Activated T-cell treated with anti-CD3 and anti-CD28 coated beads for 1 hour (primary cell): ENCODE measurements at regions not wholly inside any gene's neighbourhood (a gene's known extent, or its start where the extent isn't known, plus 50 kb on each side); places are given as distances from the start of the nearest gene placed in this dataset.

Source experiments
- DNase-seq: peaks from one replicate; pipeline ENCODE4 v3.0.0-alpha.2; 2020; ENCODE audit warnings: low read depth

GRCh38 chr17:72342627-72343527 lies 222.1 kb downstream of the SOX9 start:
- no peak for DNase-seq

GRCh38 chr17:72343911-72344310 lies 223.1 kb downstream of the SOX9 start:
- DNase-seq = no peak

GRCh38 chr17:72344613-72345012 lies 223.8 kb downstream of the SOX9 start:
- no peak for DNase-seq

GRCh38 chr17:72345088-72345487 lies 224.3 kb downstream of the SOX9 start:
- DNase-seq = no peak

- no peak for DNase-seq
These were observed 224.7 kb downstream of the SOX9 start for GRCh38 chr17:72345536-72345935.

- DNase-seq = no peak
These were observed 225.5 kb downstream of the SOX9 start for GRCh38 chr17:72346306-72346705.

GRCh38 chr17:72349011-72349410 lies 228.2 kb downstream of the SOX9 start:
- no peak for DNase-seq

- no peak for DNase-seq
These were observed 228.7 kb downstream of the SOX9 start for GRCh38 chr17:72349491-72349995.

GRCh38 chr17:72350073-72350472 lies 229.3 kb downstream of the SOX9 start:
- DNase-seq = no peak

- DNase-seq = no peak
These were observed 230.5 kb downstream of the SOX9 start for GRCh38 chr17:72351365-72351764.

- no peak for DNase-seq
These were observed 231.1 kb downstream of the SOX9 start for GRCh38 chr17:72351884-72352346.

GRCh38 chr17:72353502-72353901 lies 232.7 kb downstream of the SOX9 start:
- no peak for DNase-seq

- DNase-seq = no peak
These were observed 233.3 kb downstream of the SOX9 start for GRCh38 chr17:72354071-72354470.

GRCh38 chr17:72357764-72358365 lies 237.0 kb downstream of the SOX9 start:
- DNase-seq = no peak

GRCh38 chr17:72358465-72358864 lies 237.6 kb downstream of the SOX9 start:
- DNase-seq = no peak

- no peak for DNase-seq
These were observed 238.5 kb downstream of the SOX9 start for GRCh38 chr17:72359274-72359673.

GRCh38 chr17:72359811-72360210 lies 239.0 kb downstream of the SOX9 start:
- no peak for DNase-seq

GRCh38 chr17:72360386-72360940 lies 239.6 kb downstream of the SOX9 start:
- no peak for DNase-seq

GRCh38 chr17:72361892-72362291 lies 241.1 kb downstream of the SOX9 start:
- no peak for DNase-seq

- no peak for DNase-seq
These were observed 241.7 kb downstream of the SOX9 start for GRCh38 chr17:72362376-72363088.

GRCh38 chr17:72363089-72363610 lies 242.3 kb downstream of the SOX9 start:
- no peak for DNase-seq

- DNase-seq = no peak
These were observed 245.1 kb downstream of the SOX9 start for GRCh38 chr17:72365857-72366414.
